PC-3 (cell line): ENCODE measurements at regions not wholly inside any gene's neighbourhood (a gene's known extent, or its start where the extent isn't known, plus 50 kb on each side); places are given as distances from the start of the nearest gene placed in this dataset.

Source experiments
- ATAC-seq: fragments of 200-7000 bp; cut with Tn5 transposase; 2 replicates; pipeline ENCODE4 v1.9.1; 2020; ENCODE audit warnings: mild to moderate bottlenecking, moderate library complexity
- BruUV-seq: library from RNA; stranded (reverse); fragments of 400-500 nt; replicated peaks from 2 replicates; lab custom pipeline; 2021; lab: Mats Ljungman, UMichigan
- CTCF ChIA-PET: fragments of 300-600 bp; sonication (Branson Sonifier 250); formaldehyde crosslinking; loops from one replicate; lab custom pipeline; 2022; ENCODE audit warnings: antibody characterized with exemption; lab: Charles Lee
- POLR2A ChIA-PET: fragments of 300-600 bp; sonication (Branson Sonifier 250); formaldehyde crosslinking; loops from one replicate; lab custom pipeline; 2022; ENCODE audit warnings: antibody characterized with exemption; ENCODE audit not compliant: unreplicated experiment; lab: Charles Lee
- DNase-seq: peaks from one replicate; pipeline ENCODE4 v3.0.0-alpha.2; 2015
- H2AFZ ChIP-seq: fragments of 300-600 bp; sonication (generic); 2 replicates; pipeline ENCODE4 v1.6.0; 2016; ENCODE audit warnings: antibody characterized with exemption, low read length
- H3F3A ChIP-seq: fragments of 300-600 bp; sonication (generic); one replicate; pipeline ENCODE4 v1.6.0; 2017; ENCODE audit warnings: antibody characterized with exemption, low read length, control low read depth, mild to moderate bottlenecking; ENCODE audit not compliant: unreplicated experiment
- H3K27ac ChIP-seq: fragments of 300-600 bp; sonication (generic); 2 replicates; pipeline ENCODE4 v1.5.1; 2016; ENCODE audit warnings: mild to moderate bottlenecking, low read length
- H3K27me3 ChIP-seq: fragments of 300-600 bp; sonication (generic); 2 replicates; pipeline ENCODE4 v1.6.1; 2016; ENCODE audit warnings: low read length, mixed read lengths
- H3K36me3 ChIP-seq: fragments of 300-600 bp; sonication (generic); 2 replicates; pipeline ENCODE4 v1.6.1; 2016; ENCODE audit warnings: low read depth, mixed run types, low read length, mixed read lengths
- H3K4me1 ChIP-seq: fragments of 300-600 bp; sonication (generic); 2 replicates; pipeline ENCODE4 v1.5.1; 2016; ENCODE audit warnings: low read length; ENCODE audit not compliant: insufficient read depth
- H3K4me2 ChIP-seq: fragments of 300-600 bp; sonication (generic); 2 replicates; pipeline ENCODE4 v1.6.0; 2016; ENCODE audit warnings: low read length
- H3K4me3 ChIP-seq: fragments of 300-600 bp; sonication (generic); 2 replicates; pipeline ENCODE4 v1.5.1; 2016; ENCODE audit warnings: mild to moderate bottlenecking, low read length, mixed read lengths
- H3K79me2 ChIP-seq: fragments of 300-600 bp; sonication (generic); 2 replicates; pipeline ENCODE4 v1.6.1; 2017; ENCODE audit warnings: low read length, mixed read lengths
- H3K9ac ChIP-seq: fragments of 300-600 bp; sonication (generic); 2 replicates; pipeline ENCODE4 v1.6.0; 2016; ENCODE audit warnings: mild to moderate bottlenecking, low read length
- H3K9me2 ChIP-seq: fragments of 300-600 bp; sonication (generic); replicated peaks from 2 replicates; pipeline ENCODE4 v1.6.1; 2016; ENCODE audit warnings: mixed run types, low read length, mixed read lengths
- H3K9me3 ChIP-seq: fragments of 300-600 bp; sonication (generic); 2 replicates; pipeline ENCODE4 v1.6.1; 2016; ENCODE audit warnings: low read length, mixed read lengths
- H4K20me1 ChIP-seq: fragments of 300-600 bp; sonication (generic); 2 replicates; pipeline ENCODE4 v1.6.1; 2016; ENCODE audit warnings: low read length, mixed read lengths
- EZH2 ChIP-seq: fragments of 300-600 bp; sonication (generic); IDR thresholded peaks from one replicate; pipeline ENCODE4 v1.6.1; 2017; ENCODE audit warnings: antibody characterized with exemption, mild to moderate bottlenecking, low read length; ENCODE audit not compliant: unreplicated experiment
- EZH2phosphoT487 ChIP-seq: fragments of 300-600 bp; sonication (generic); IDR thresholded peaks from 2 replicates; pipeline ENCODE4 v1.6.1; 2018; ENCODE audit warnings: mild to moderate bottlenecking, antibody characterized with exemption, low read length, borderline replicate concordance
- intact Hi-C: fragments of 100-400 bp; cut with micrococcal nuclease; formaldehyde crosslinking; loops from 2 replicates; pipeline ENCODE4 v1.9.0; 2023
- TF ChIP-seq, protein P1 (sequence below): fragments of 300-600 bp; sonication (generic); conservative IDR thresholded peaks from 2 replicates; pipeline ENCODE4 v1.5.1; 2017; ENCODE audit warnings: antibody characterized with exemption, low read depth, mild to moderate bottlenecking, low read length

DNA sequence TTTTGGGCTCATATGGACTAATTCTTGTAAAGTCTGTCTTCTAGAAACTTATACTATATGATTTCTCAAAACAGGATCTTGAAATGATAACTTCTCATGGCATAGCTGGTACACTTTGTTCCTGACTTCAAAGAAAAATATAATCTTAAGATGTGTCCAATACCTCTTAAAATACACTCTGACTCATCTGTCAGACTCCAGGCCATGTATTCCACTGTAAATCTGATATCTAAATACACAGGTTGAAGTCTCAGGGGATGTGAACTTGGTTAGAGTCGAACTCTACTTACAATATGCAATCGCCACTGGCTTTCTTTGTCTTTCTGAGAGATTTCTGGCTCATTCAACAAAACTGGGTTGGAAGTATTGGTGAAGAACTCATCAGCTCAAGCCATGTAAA is 99.8 kb downstream of the LACC1 start:
- TF ChIP-seq, protein P1, sequence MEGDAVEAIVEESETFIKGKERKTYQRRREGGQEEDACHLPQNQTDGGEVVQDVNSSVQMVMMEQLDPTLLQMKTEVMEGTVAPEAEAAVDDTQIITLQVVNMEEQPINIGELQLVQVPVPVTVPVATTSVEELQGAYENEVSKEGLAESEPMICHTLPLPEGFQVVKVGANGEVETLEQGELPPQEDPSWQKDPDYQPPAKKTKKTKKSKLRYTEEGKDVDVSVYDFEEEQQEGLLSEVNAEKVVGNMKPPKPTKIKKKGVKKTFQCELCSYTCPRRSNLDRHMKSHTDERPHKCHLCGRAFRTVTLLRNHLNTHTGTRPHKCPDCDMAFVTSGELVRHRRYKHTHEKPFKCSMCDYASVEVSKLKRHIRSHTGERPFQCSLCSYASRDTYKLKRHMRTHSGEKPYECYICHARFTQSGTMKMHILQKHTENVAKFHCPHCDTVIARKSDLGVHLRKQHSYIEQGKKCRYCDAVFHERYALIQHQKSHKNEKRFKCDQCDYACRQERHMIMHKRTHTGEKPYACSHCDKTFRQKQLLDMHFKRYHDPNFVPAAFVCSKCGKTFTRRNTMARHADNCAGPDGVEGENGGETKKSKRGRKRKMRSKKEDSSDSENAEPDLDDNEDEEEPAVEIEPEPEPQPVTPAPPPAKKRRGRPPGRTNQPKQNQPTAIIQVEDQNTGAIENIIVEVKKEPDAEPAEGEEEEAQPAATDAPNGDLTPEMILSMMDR, result no peak
- TF ChIP-seq EZH2 (no peak), EZH2phosphoT487 (no peak)
- H3K9me2 ChIP-seq, result no peaks in the 10 kb centered on the region
- no peaks in the 10 kb centered on the region for H3K9me3 ChIP-seq
- H3K4me1 ChIP-seq, result no peaks in the 10 kb centered on the region
- no peak for ATAC-seq
- no peaks in the 10 kb centered on the region for H3K27me3 ChIP-seq
- BruUV-seq, result no TSS peak
- no peaks in the 10 kb centered on the region for H3F3A ChIP-seq
- H3K27ac ChIP-seq, result no peak overlapping the region
- no peak overlapping the region for H3K4me2 ChIP-seq
- H2AFZ ChIP-seq, result no peak overlapping the region
- no peaks in the 10 kb centered on the region for H4K20me1 ChIP-seq
- no peaks in the 10 kb centered on the region for H3K79me2 ChIP-seq
- no peak overlapping the region for H3K4me3 ChIP-seq
- no peaks in the 10 kb centered on the region for H3K36me3 ChIP-seq
- no peak overlapping the region for H3K9ac ChIP-seq
- CTCF ChIA-PET, result no interaction called here
- intact Hi-C loops, result no loop called here
- DNase-seq, result no peak
- POLR2A ChIA-PET, result no interaction called here

DNA sequence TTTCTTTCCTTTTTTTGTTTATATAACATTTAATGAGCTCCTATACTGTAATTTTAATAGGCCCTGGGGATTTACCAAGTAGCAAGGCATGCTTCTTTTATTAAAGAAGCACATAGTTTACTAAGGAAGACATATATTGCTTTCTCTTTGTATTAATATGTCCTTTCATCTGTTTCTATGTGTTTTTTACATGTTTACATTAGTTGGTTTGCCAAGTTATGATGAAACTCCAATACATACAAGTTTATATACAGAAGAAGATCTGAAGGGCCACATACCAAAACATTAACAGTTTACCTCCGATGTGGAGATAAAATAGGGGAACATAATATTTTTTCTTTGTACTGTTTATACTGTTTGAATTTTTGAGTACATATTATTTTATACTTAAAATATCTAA is 100.9 kb downstream of the LACC1 start:
- Histone ChIP-seq H3K4me2 (no peak overlapping the region), H3F3A (no peaks in the 10 kb centered on the region), H4K20me1 (no peaks in the 10 kb centered on the region), H3K79me2 (no peaks in the 10 kb centered on the region), H2AFZ (no peak overlapping the region), H3K9me2 (no peaks in the 10 kb centered on the region), H3K4me3 (no peak overlapping the region), H3K4me1 (no peaks in the 10 kb centered on the region), H3K27me3 (no peaks in the 10 kb centered on the region), H3K27ac (no peak overlapping the region), H3K9me3 (no peaks in the 10 kb centered on the region), H3K36me3 (no peaks in the 10 kb centered on the region), H3K9ac (no peak overlapping the region)
- TF ChIP-seq, protein P1, result no peak
- TF ChIP-seq EZH2 (no peak), EZH2phosphoT487 (no peak)
- ChIA-PET CTCF (no interaction called here), POLR2A (no interaction called here)
- BruUV-seq, result no TSS peak
- intact Hi-C loops, result no loop called here
- DNase-seq (no peak), ATAC-seq (no peak)

GRCh38 chr13:43981091-43981490 is 101.4 kb downstream of the LACC1 start:
- CTCF ChIA-PET, result no interaction called here
- no peaks in the 10 kb centered on the region for H3K4me1 ChIP-seq
- no peaks in the 10 kb centered on the region for H3K9me2 ChIP-seq
- H3K9ac ChIP-seq, result no peak overlapping the region
- ATAC-seq, result no peak
- no peaks in the 10 kb centered on the region for H3K79me2 ChIP-seq
- no peaks in the 10 kb centered on the region for H3K9me3 ChIP-seq
- H4K20me1 ChIP-seq, result no peaks in the 10 kb centered on the region
- H3F3A ChIP-seq, result no peaks in the 10 kb centered on the region
- no peaks in the 10 kb centered on the region for H3K36me3 ChIP-seq
- H3K4me2 ChIP-seq, result no peak overlapping the region
- intact Hi-C loops, result no loop called here
- H2AFZ ChIP-seq, result no peak overlapping the region
- no TSS peak for BruUV-seq
- no peaks in the 10 kb centered on the region for H3K27me3 ChIP-seq
- TF ChIP-seq EZH2phosphoT487 (no peak), EZH2 (no peak)
- TF ChIP-seq, protein P1, result no peak; the same call in 1 of the 2 replicates
- no peak overlapping the region for H3K27ac ChIP-seq
- DNase-seq, result no peak
- POLR2A ChIA-PET, result no interaction called here
- no peak overlapping the region for H3K4me3 ChIP-seq
